HepG2 (cell line): ENCODE measurements at regions not wholly inside any gene's neighbourhood (a gene's known extent, or its start where the extent isn't known, plus 50 kb on each side); places are given as distances from the start of the nearest gene placed in this dataset.

Source experiments
- ATAC-seq: fragments of 200-7000 bp; cut with Tn5 transposase; 3 replicates; pipeline ENCODE4 v1.9.1; 2020; ENCODE audit warnings: mild to moderate bottlenecking, moderate library complexity
- BruUV-seq: library from RNA; stranded (reverse); fragments of 400-500 nt; replicated peaks from 2 replicates; lab custom pipeline; 2021; lab: Mats Ljungman, UMichigan
- CTCF ChIA-PET: fragments of 300-600 bp; formaldehyde crosslinking; extraction: SDS; loops from one replicate; lab custom pipeline; 2021; ENCODE audit warnings: low total read pairs, inconsistent platforms, low intra/inter-chr PET ratio; lab: Yijun Ruan, JAX
- POLR2A ChIA-PET: fragments of 350-600 bp; sonication (Branson Sonifier 250); formaldehyde crosslinking; loops from one replicate; lab custom pipeline; 2020; ENCODE audit warnings: antibody characterized with exemption, inconsistent platforms; lab: Yijun Ruan, JAX
- DNase-seq: peaks from one replicate; pipeline ENCODE4 v3.0.0-alpha.2; 2015; ENCODE audit warnings: low spot score
- FAIRE-seq: peaks from 3 replicates; lab custom pipeline; 2011; peaks lifted over from hg19 to GRCh38; lab: Jason Lieb, UNC
- H2AFZ ChIP-seq: one replicate; pipeline ENCODE4 v1.6.1; 2011; ENCODE audit warnings: low read length, inconsistent platforms
- H3K27ac ChIP-seq: fragments of 300-600 bp; 3 replicates; pipeline ENCODE4 v1.8.0; 2011; ENCODE audit warnings: mixed run types, mild to moderate bottlenecking, mixed read lengths, low read length, inconsistent platforms; ENCODE audit not compliant: insufficient read depth; ENCODE audit errors: extremely low read length
- H3K27me3 ChIP-seq, 2 experiments: fragments of 200-600 bp in 1 of 2; 2 replicates in 1 of 2; 3 replicates in 1 of 2; pipeline versions ENCODE4 v1.6.0 to v1.8.0; 2011; ENCODE audit warnings: low read length in 2 of 2, mild to moderate bottlenecking in 2 of 2, moderate library complexity in 2 of 2, inconsistent platforms in 1 of 2; ENCODE audit not compliant: insufficient read depth in 2 of 2, control insufficient read depth in 1 of 2
- H3K36me3 ChIP-seq, 2 experiments: fragments of 200-600 bp in 1 of 2; replicated peaks in 1 of 2; 2 replicates in 1 of 2; 3 replicates in 1 of 2; pipeline versions ENCODE4 v1.5.1 to v1.8.0; 2011; ENCODE audit warnings: low read length in 2 of 2, inconsistent platforms in 1 of 2; ENCODE audit not compliant: insufficient read depth in 2 of 2, control insufficient read depth in 1 of 2
- H3K4me1 ChIP-seq: 2 replicates; pipeline ENCODE4 v1.5.1; 2012; ENCODE audit warnings: low read length, inconsistent platforms; ENCODE audit not compliant: insufficient read depth
- H3K4me2 ChIP-seq: 2 replicates; pipeline ENCODE4 v1.6.0; 2011; ENCODE audit warnings: low read depth, low read length, inconsistent platforms
- H3K4me3 ChIP-seq, 3 experiments: fragments of 200-600 bp in 1 of 3; sonication (generic), shearing (Covaris generic) in 1 of 3; replicated peaks in 1 of 3; 2 replicates each; pipeline ENCODE4 v1.5.1; 2011 to 2016; ENCODE audit warnings: low read length in 3 of 3, inconsistent platforms in 2 of 3, low read depth in 2 of 3, mild to moderate bottlenecking in 2 of 3, control low read depth in 1 of 3, mixed read lengths in 1 of 3; ENCODE audit not compliant: insufficient read depth in 1 of 3
- H3K79me2 ChIP-seq: one replicate; pipeline ENCODE4 v1.6.1; 2011; ENCODE audit warnings: low read length, inconsistent platforms; ENCODE audit not compliant: insufficient read depth
- H3K9ac ChIP-seq: 2 replicates; pipeline ENCODE4 v1.6.0; 2011; ENCODE audit warnings: mild to moderate bottlenecking, low read depth, low read length, inconsistent platforms; ENCODE audit not compliant: insufficient read depth
- H3K9me3 ChIP-seq: 2 replicates; pipeline ENCODE4 v1.5.1; 2012; ENCODE audit warnings: mild to moderate bottlenecking, low read length
- H4K20me1 ChIP-seq: 2 replicates; pipeline ENCODE4 v1.6.0; 2011; ENCODE audit warnings: inconsistent platforms, mild to moderate bottlenecking, low read length, moderate library complexity; ENCODE audit not compliant: insufficient read depth
- EP300 ChIP-seq, 3 experiments: sonication (generic) in 1 of 3; formaldehyde crosslinking in 1 of 3; IDR thresholded peaks; 2 replicates each; pipeline versions ENCODE4 v1.5.1 to v1.6.1; 2011 to 2020; ENCODE audit warnings: low read depth in 2 of 3, low read length in 2 of 3, borderline replicate concordance in 1 of 3, improper control_type of control experiment in 1 of 3, mild to moderate bottlenecking in 1 of 3, missing genetic modification reagents in 1 of 3, moderate library complexity in 1 of 3
- FOSL2 ChIP-seq: sonication (generic); formaldehyde crosslinking; IDR thresholded peaks from 2 replicates; pipeline ENCODE4 v1.4.0; 2020; ENCODE audit warnings: missing genetic modification reagents
- FOXA3 ChIP-seq: IDR thresholded peaks from 2 replicates; pipeline ENCODE4 v1.6.1; 2016; ENCODE audit warnings: missing genetic modification reagents, missing compliant biosample characterization
- KAT7 ChIP-seq: IDR thresholded peaks from 2 replicates; pipeline ENCODE4 v1.6.1; 2018; ENCODE audit warnings: borderline replicate concordance, missing compliant biosample characterization
- KMT2B ChIP-seq: IDR thresholded peaks from 2 replicates; pipeline ENCODE4 v1.6.1; 2016; ENCODE audit warnings: missing genetic modification reagents, missing compliant biosample characterization
- MAFK ChIP-seq, 2 experiments: IDR thresholded peaks in 1 of 2; conservative IDR thresholded peaks in 1 of 2; 2 replicates each; pipeline ENCODE4 v1.6.1; 2011; ENCODE audit warnings: improper control_type of control experiment in 2 of 2, low read length in 2 of 2
- PAF1 ChIP-seq: IDR thresholded peaks from 2 replicates; pipeline ENCODE4 v1.6.1; 2016; ENCODE audit warnings: missing genetic modification reagents, missing compliant biosample characterization
- SOX5 ChIP-seq: IDR thresholded peaks from 2 replicates; pipeline ENCODE4 v1.6.1; 2016; ENCODE audit warnings: borderline replicate concordance
- SOX6 ChIP-seq, 2 experiments: fragments of 450-650 bp in 1 of 2; sonication (generic) in 1 of 2; formaldehyde crosslinking in 1 of 2; IDR thresholded peaks; 2 replicates each; pipeline versions ENCODE4 v1.4.0 to v1.6.1; 2017 to 2020; ENCODE audit warnings: antibody characterized with exemption in 1 of 2, mild to moderate bottlenecking in 1 of 2, missing genetic modification reagents in 1 of 2
- SP2 ChIP-seq: sonication (generic); formaldehyde crosslinking; IDR thresholded peaks from 2 replicates; pipeline ENCODE4 v1.5.1; 2020; ENCODE audit warnings: mild to moderate bottlenecking, missing genetic modification reagents
- TCF7L2 ChIP-seq: IDR thresholded peaks from 2 replicates; pipeline ENCODE4 v1.6.1; 2011; ENCODE audit warnings: mild to moderate bottlenecking, low read depth, low read length, moderate library complexity
- TFE3 ChIP-seq: IDR thresholded peaks from 2 replicates; pipeline ENCODE4 v1.6.1; 2016
- TMF1 ChIP-seq: sonication (generic); formaldehyde crosslinking; IDR thresholded peaks from 2 replicates; pipeline ENCODE4 v1.8.1; 2022; ENCODE audit warnings: low read depth, missing genetic modification reagents
- ZC3H4 ChIP-seq: sonication (generic); formaldehyde crosslinking; IDR thresholded peaks from 2 replicates; pipeline ENCODE4 v1.4.0; 2020; ENCODE audit warnings: missing genetic modification reagents, borderline replicate concordance
- ZNF292 ChIP-seq: sonication (generic); formaldehyde crosslinking; IDR thresholded peaks from 2 replicates; pipeline ENCODE4 v1.8.1; 2022; ENCODE audit warnings: mild to moderate bottlenecking, low read depth, missing genetic modification reagents, borderline replicate concordance
- ZNF777 ChIP-seq: sonication (generic); formaldehyde crosslinking; IDR thresholded peaks from 2 replicates; pipeline ENCODE4 v1.4.0; 2020; ENCODE audit warnings: missing genetic modification reagents
- ZSCAN29 ChIP-seq: sonication (generic); formaldehyde crosslinking; conservative IDR thresholded peaks from 2 replicates; pipeline ENCODE4 v1.4.0; 2020; ENCODE audit warnings: mild to moderate bottlenecking, missing genetic modification reagents
- WGBS: methylation state at CpG from one replicate; pipeline ENCODE4 v1.1.6; 2017; ENCODE audit warnings: low lambda C conversion rate; 5-methylcytosine and 5-hydroxymethylcytosine counted together
- in situ Hi-C: cut with HindIII; loops from 2 replicates; pipeline ENCODE4 v1.10.0; 2017; ENCODE audit warnings: low pct_unique_long_range_greater_than_20kb; ENCODE audit not compliant: extremely low pct_ligation_motif_present
- intact Hi-C: fragments of 100-400 bp; cut with micrococcal nuclease; formaldehyde crosslinking; loops from one replicate; pipeline ENCODE4 v1.10.0; 2022; ENCODE audit not compliant: unreplicated experiment
- TF ChIP-seq, protein P1 (sequence below): sonication (generic); formaldehyde crosslinking; IDR thresholded peaks from 2 replicates; pipeline ENCODE4 v1.4.0; 2020; ENCODE audit warnings: missing genetic modification reagents
- TF ChIP-seq, protein P2 (sequence below): sonication (generic); formaldehyde crosslinking; IDR thresholded peaks from 2 replicates; pipeline ENCODE4 v1.4.0; 2020; ENCODE audit warnings: low read depth, mild to moderate bottlenecking, missing genetic modification reagents
- TF ChIP-seq, protein P3 (sequence below): sonication (generic); formaldehyde crosslinking; IDR thresholded peaks from 2 replicates; pipeline ENCODE4 v1.8.0; 2023; ENCODE audit warnings: mild to moderate bottlenecking, missing genetic modification reagents

DNA sequence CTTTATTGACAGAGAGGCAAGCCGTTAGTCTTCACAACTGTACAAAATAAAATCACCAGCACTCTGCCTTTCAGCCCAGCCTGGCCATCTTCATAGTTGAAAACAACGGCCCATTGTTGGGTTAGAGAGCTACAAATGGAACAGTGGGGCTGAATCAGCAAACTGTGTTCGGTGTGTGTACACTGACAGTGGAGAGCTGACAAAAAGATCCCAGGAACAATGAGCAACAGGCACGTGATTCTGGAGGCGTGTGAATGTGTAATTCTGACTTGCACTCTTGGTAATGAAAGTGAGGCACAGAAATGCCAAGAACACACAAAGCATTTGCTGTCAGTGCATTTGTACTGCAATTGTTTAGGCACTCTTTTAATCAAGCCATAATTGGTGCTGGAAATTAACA lies 303.7 kb downstream of the WDR11 start:
- Histone ChIP-seq H3K4me1 (peaks cover 24% of the 10 kb centered on the region), H3K9ac (no peak overlapping the region), H3K4me2 (peak overlapping the region; percentile 50), H3K79me2 (no peaks in the 10 kb centered on the region), H2AFZ (no peak overlapping the region), H3K27me3 (no peaks in the 10 kb centered on the region), H3K9me3 (no peaks in the 10 kb centered on the region), H3K27ac (no peak overlapping the region), H3K4me3 (no peak overlapping the region; a peak in 1 of 6 replicates), H3K36me3 (no peaks in the 10 kb centered on the region), H4K20me1 (no peaks in the 10 kb centered on the region)
- WGBS: 3% methylated on average over 5 of the region's 5 CpGs
- ChIA-PET POLR2A (interaction anchor here (1.4 kb wide), 1 partner anchor 111 kb away, joined by 4 read pairs; no protein-coding TSS in a partner anchor), CTCF (no interaction called here)
- in situ Hi-C loops (no loop called here), intact Hi-C loops (no loop called here)
- no TSS peak for BruUV-seq
- DNase-seq (peak; percentile 72), ATAC-seq (peak; percentile 92), FAIRE-seq (peak; percentile 60)
- TF ChIP-seq ZNF777 (no peak), KMT2B (CRISPR knock-in tag) (no peak), ZC3H4 (no peak), ZSCAN29 (CRISPR knock-in tag) (no peak), FOXA3 (CRISPR knock-in tag) (peak; percentile 21; the same call in 1 of the 2 replicates), TFE3 (CRISPR knock-in tag) (peak; percentile 75), SOX6 (IDR thresholded peaks at IDR 0.05) (no peak), SOX6 (CRISPR knock-in tag; IDR thresholded peaks at IDR 0.05) (peak; percentile 97), KAT7 (CRISPR knock-in tag) (no peak), MAFK (conservative IDR thresholded peaks at IDR 0.05 in 1 of 2, IDR thresholded peaks at IDR 0.05 in 1 of 2; ENCODE audit: low read length in 2 of 2) (peak; percentile 67 to 80), TMF1 (CRISPR knock-in tag) (no peak), SP2 (CRISPR knock-in tag) (no peak), EP300 (IDR thresholded peaks at IDR 0.05; ENCODE audit: low read depth in 2 of 2, low read length in 2 of 2) (no peak), EP300 (CRISPR knock-in tag; IDR thresholded peaks at IDR 0.05; ENCODE audit: borderline replicate concordance) (no peak), FOSL2 (peak; percentile 66), SOX5 (CRISPR knock-in tag) (peak; percentile 99), PAF1 (CRISPR knock-in tag) (no peak), ZNF292 (CRISPR knock-in tag) (peak; percentile 33; the same call in 1 of the 2 replicates), TCF7L2 (no peak)
- TF ChIP-seq, protein P1, sequence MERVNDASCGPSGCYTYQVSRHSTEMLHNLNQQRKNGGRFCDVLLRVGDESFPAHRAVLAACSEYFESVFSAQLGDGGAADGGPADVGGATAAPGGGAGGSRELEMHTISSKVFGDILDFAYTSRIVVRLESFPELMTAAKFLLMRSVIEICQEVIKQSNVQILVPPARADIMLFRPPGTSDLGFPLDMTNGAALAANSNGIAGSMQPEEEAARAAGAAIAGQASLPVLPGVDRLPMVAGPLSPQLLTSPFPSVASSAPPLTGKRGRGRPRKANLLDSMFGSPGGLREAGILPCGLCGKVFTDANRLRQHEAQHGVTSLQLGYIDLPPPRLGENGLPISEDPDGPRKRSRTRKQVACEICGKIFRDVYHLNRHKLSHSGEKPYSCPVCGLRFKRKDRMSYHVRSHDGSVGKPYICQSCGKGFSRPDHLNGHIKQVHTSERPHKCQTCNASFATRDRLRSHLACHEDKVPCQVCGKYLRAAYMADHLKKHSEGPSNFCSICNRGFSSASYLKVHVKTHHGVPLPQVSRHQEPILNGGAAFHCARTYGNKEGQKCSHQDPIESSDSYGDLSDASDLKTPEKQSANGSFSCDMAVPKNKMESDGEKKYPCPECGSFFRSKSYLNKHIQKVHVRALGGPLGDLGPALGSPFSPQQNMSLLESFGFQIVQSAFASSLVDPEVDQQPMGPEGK (CRISPR knock-in tag): no peak
- TF ChIP-seq, protein P2, sequence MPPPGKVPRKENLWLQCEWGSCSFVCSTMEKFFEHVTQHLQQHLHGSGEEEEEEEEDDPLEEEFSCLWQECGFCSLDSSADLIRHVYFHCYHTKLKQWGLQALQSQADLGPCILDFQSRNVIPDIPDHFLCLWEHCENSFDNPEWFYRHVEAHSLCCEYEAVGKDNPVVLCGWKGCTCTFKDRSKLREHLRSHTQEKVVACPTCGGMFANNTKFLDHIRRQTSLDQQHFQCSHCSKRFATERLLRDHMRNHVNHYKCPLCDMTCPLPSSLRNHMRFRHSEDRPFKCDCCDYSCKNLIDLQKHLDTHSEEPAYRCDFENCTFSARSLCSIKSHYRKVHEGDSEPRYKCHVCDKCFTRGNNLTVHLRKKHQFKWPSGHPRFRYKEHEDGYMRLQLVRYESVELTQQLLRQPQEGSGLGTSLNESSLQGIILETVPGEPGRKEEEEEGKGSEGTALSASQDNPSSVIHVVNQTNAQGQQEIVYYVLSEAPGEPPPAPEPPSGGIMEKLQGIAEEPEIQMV (CRISPR knock-in tag): no peak
- TF ChIP-seq, protein P3, sequence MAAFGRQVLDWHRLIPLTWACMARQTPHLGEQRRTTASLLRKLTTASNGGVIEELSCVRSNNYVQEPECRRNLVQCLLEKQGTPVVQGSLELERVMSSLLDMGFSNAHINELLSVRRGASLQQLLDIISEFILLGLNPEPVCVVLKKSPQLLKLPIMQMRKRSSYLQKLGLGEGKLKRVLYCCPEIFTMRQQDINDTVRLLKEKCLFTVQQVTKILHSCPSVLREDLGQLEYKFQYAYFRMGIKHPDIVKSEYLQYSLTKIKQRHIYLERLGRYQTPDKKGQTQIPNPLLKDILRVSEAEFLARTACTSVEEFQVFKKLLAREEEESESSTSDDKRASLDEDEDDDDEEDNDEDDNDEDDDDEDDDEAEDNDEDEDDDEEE: no peak
